ENCODE measurements at regions not wholly inside any gene's neighbourhood (a gene's known extent, or its start where the extent isn't known, plus 50 kb on each side); places are given as distances from the start of the nearest gene placed in this dataset.

DNA sequence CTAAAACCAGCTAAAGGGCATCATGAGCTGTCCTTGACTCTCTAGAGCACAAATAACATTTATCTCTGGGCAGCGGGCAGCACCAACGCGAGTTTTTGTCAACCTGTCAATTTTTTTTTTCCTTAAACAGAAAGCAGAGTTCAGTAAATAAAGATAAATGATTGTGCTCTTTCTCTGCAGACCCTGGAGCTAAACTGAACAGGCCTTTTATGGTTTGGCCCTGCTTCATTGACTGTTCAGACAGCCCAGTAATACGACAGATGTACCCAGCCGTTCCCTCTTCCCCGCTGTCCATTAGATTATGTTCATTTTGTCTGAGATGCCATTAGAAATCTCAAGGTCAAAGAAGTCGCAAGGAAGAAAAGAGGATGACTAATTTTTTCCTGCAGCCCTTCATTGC, 280.5 kb upstream of the PIK3C3 start:
- DNase-seq: no peak
- no peak overlapping the region for H3K4me3 ChIP-seq (ENCODE audit: insufficient read depth, low read depth, low read length, poor library complexity, severe bottlenecking)
- H3K27me3 ChIP-seq (replicated peaks; ENCODE audit: control insufficient read depth, insufficient read depth, low read length, poor library complexity, severe bottlenecking): no peaks in the 10 kb centered on the region
- H3K9me3 ChIP-seq (ENCODE audit: control insufficient read depth, low read length): no peaks in the 10 kb centered on the region
- no peaks in the 10 kb centered on the region for H3K4me1 ChIP-seq (ENCODE audit: control insufficient read depth, insufficient read depth, low read length, poor library complexity, severe bottlenecking)
- H3K36me3 ChIP-seq (ENCODE audit: control insufficient read depth, insufficient read depth, low read length): no peaks in the 10 kb centered on the region
- H3K27ac ChIP-seq (ENCODE audit: insufficient read depth, low read length, poor library complexity, severe bottlenecking): no peak overlapping the region

DNA sequence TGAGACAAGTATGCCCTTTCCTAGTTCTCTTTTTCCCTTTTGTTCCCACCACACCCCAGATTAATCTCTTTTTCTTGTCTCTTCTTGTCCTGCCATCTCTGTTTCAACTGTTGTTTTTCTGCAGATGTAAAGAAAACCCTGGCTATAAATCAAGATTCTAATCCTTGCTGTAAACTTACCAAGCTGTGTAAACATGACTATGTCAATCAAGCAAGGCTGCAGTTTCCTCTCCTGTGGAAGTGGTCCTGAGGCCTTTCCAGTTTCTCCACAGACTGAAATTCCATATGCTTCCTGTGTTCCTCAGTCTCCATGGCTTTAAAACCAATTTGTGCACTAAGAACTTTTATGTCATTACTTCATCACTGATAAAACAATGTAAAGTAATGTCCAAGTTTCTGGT, 288.8 kb upstream of the PIK3C3 start:
- no peaks in the 10 kb centered on the region for H3K36me3 ChIP-seq (ENCODE audit: control insufficient read depth, insufficient read depth, low read length)
- no peaks in the 10 kb centered on the region for H3K4me1 ChIP-seq (ENCODE audit: control insufficient read depth, insufficient read depth, low read length, poor library complexity, severe bottlenecking)
- no peak for DNase-seq
- no peaks in the 10 kb centered on the region for H3K9me3 ChIP-seq (ENCODE audit: control insufficient read depth, low read length)
- H3K27me3 ChIP-seq (replicated peaks; ENCODE audit: control insufficient read depth, insufficient read depth, low read length, poor library complexity, severe bottlenecking): no peaks in the 10 kb centered on the region
- no peak overlapping the region for H3K4me3 ChIP-seq (ENCODE audit: insufficient read depth, low read depth, low read length, poor library complexity, severe bottlenecking)
- no peak overlapping the region for H3K27ac ChIP-seq (ENCODE audit: insufficient read depth, low read length, poor library complexity, severe bottlenecking)

DNA sequence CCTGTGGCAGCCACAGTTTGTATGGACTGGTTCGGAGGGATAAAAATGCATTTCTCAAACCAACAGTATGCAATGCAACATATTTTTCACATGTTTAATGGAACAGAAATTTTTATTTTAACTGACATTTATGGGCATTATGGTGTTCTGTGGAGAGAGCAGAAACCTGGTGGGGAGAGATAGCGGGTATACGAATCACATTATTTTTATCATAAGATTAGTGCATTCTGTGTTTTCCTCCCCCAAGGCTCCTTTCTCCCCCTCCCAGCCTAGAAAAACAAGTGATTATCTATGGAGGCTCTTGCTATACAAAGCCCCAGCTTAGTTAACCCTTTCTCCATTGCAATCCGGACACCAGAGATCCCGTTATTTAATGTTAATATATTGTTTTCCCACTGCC, 289.8 kb upstream of the PIK3C3 start:
- H3K36me3 ChIP-seq (ENCODE audit: control insufficient read depth, insufficient read depth, low read length): no peaks in the 10 kb centered on the region
- no peak overlapping the region for H3K4me3 ChIP-seq (ENCODE audit: insufficient read depth, low read depth, low read length, poor library complexity, severe bottlenecking)
- H3K4me1 ChIP-seq (ENCODE audit: control insufficient read depth, insufficient read depth, low read length, poor library complexity, severe bottlenecking): no peaks in the 10 kb centered on the region
- no peaks in the 10 kb centered on the region for H3K9me3 ChIP-seq (ENCODE audit: control insufficient read depth, low read length)
- no peaks in the 10 kb centered on the region for H3K27me3 ChIP-seq (replicated peaks; ENCODE audit: control insufficient read depth, insufficient read depth, low read length, poor library complexity, severe bottlenecking)
- no peak for DNase-seq
- H3K27ac ChIP-seq (ENCODE audit: insufficient read depth, low read length, poor library complexity, severe bottlenecking): no peak overlapping the region

DNA sequence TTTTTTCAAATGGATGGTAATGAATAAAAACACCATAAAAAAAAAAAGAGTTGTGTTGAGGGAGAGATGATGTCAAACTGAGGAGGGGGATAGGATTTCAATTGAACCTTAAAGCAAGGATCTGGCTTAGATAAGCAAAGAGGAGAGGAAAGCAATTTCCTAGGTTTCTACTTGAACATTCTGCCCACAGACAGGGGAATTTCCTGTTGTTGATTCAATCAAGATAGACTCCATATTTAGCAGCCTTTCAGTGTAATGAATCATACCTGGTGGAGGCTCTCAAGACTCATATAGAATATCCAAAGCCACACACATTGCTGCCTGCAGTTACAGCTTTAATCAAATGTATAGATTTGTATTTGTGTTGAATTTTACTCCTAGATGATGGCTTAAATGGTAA, 294.4 kb upstream of the PIK3C3 start:
- Histone ChIP-seq H3K27me3 (replicated peaks; ENCODE audit: control insufficient read depth, insufficient read depth, low read length, poor library complexity, severe bottlenecking) (no peaks in the 10 kb centered on the region), H3K36me3 (ENCODE audit: control insufficient read depth, insufficient read depth, low read length) (no peaks in the 10 kb centered on the region), H3K4me1 (ENCODE audit: control insufficient read depth, insufficient read depth, low read length, poor library complexity, severe bottlenecking) (no peaks in the 10 kb centered on the region), H3K9me3 (ENCODE audit: control insufficient read depth, low read length) (no peaks in the 10 kb centered on the region), H3K27ac (ENCODE audit: insufficient read depth, low read length, poor library complexity, severe bottlenecking) (no peak overlapping the region), H3K4me3 (ENCODE audit: insufficient read depth, low read depth, low read length, poor library complexity, severe bottlenecking) (no peak overlapping the region)
- DNase-seq: no peak

DNA sequence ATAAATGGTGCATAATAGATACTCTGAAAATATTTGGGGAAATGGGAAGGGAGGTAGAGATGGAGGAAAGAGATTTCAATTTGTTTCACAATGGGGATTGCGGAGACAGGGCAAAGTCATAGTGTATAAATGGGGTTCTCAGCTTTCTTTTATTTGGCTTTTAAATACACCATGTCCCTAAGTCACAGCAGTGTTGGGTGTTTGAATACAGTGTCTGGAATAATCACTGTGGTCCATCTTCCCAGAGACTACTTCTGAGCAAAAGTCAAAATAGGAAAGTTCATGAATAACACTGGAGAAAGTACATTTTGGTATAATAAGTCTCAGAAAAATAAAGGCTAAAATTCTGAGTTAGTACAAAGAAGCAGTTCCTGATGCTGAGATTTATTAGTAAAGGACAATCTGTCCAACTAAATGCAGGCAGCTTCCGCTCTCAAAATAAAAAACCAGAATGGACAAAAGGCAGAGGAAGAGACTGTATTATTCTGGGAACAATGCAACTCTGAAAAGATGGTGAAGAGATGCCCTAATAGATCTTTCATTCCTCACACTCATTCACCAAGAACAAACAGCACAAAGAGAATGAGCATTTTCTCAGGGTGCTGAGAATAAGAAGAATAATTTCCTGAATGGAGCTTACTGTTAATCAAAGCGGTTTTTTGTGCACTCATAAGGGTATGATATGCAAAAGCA, 295.4 kb upstream of the PIK3C3 start:
- H3K4me1 ChIP-seq (ENCODE audit: control insufficient read depth, insufficient read depth, low read length, poor library complexity, severe bottlenecking): no peaks in the 10 kb centered on the region
- DNase-seq: no peak

DNA sequence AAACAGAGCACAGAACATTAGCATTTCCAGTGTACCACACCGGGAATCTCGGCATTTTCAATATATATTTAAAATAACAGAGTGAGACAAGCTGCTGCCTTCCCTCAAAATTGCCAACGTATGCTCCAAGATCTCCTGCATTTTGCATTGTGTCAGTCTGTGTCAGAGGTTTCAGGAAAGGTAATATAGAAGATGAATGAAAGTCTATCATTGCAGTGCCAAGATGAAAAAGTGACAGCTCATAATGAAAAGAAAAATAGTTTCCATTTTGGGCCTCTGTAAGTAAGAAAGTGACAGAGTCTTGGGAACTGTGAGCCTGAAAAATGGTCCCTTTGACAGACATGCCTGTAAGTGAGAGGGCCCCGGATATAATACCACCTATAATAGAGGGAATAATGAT, 297.8 kb upstream of the PIK3C3 start:
- no peak overlapping the region for H3K4me3 ChIP-seq (ENCODE audit: insufficient read depth, low read depth, low read length, poor library complexity, severe bottlenecking)

More for the DNA sequence above, 295.4 kb upstream of the PIK3C3 start:
- Histone ChIP-seq H3K27me3 (replicated peaks; ENCODE audit: control insufficient read depth, insufficient read depth, low read length, poor library complexity, severe bottlenecking) (no peaks in the 10 kb centered on the region), H3K27ac (ENCODE audit: insufficient read depth, low read length, poor library complexity, severe bottlenecking) (no peak overlapping the region), H3K4me3 (ENCODE audit: insufficient read depth, low read depth, low read length, poor library complexity, severe bottlenecking) (no peak overlapping the region), H3K36me3 (ENCODE audit: control insufficient read depth, insufficient read depth, low read length) (no peaks in the 10 kb centered on the region), H3K9me3 (ENCODE audit: control insufficient read depth, low read length) (no peaks in the 10 kb centered on the region)

DNA sequence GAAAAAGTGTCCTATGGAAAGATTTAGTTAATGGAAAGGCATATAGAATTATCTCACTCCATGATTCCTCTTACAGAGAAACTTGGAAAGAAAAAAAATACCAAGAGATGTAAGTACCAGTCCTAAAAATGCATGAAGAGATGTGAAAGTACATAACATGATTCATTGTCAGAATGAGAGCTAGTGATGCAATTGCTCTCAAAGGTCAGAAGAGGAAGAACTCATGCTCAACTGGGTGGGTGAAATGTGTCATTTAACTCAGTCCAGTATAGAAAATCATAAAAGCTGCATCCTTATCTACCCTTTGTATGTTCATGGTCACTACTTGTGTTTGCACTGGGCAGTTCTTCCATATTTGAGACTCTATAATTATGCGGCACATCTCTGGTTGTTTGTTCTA, 300.0 kb upstream of the PIK3C3 start:
- no peaks in the 10 kb centered on the region for H3K9me3 ChIP-seq (ENCODE audit: control insufficient read depth, low read length)
- no peak for DNase-seq
- H3K36me3 ChIP-seq (ENCODE audit: control insufficient read depth, insufficient read depth, low read length): no peaks in the 10 kb centered on the region
- no peaks in the 10 kb centered on the region for H3K4me1 ChIP-seq (ENCODE audit: control insufficient read depth, insufficient read depth, low read length, poor library complexity, severe bottlenecking)
- no peaks in the 10 kb centered on the region for H3K27me3 ChIP-seq (replicated peaks; ENCODE audit: control insufficient read depth, insufficient read depth, low read length, poor library complexity, severe bottlenecking)
- no peak overlapping the region for H3K4me3 ChIP-seq (ENCODE audit: insufficient read depth, low read depth, low read length, poor library complexity, severe bottlenecking)
- no peak overlapping the region for H3K27ac ChIP-seq (ENCODE audit: insufficient read depth, low read length, poor library complexity, severe bottlenecking)

More for the DNA sequence above, 297.8 kb upstream of the PIK3C3 start:
- no peak for DNase-seq
- Histone ChIP-seq H3K27ac (ENCODE audit: insufficient read depth, low read length, poor library complexity, severe bottlenecking) (no peak overlapping the region), H3K36me3 (ENCODE audit: control insufficient read depth, insufficient read depth, low read length) (no peaks in the 10 kb centered on the region), H3K9me3 (ENCODE audit: control insufficient read depth, low read length) (no peaks in the 10 kb centered on the region), H3K4me1 (ENCODE audit: control insufficient read depth, insufficient read depth, low read length, poor library complexity, severe bottlenecking) (no peaks in the 10 kb centered on the region), H3K27me3 (replicated peaks; ENCODE audit: control insufficient read depth, insufficient read depth, low read length, poor library complexity, severe bottlenecking) (no peaks in the 10 kb centered on the region)

DNA sequence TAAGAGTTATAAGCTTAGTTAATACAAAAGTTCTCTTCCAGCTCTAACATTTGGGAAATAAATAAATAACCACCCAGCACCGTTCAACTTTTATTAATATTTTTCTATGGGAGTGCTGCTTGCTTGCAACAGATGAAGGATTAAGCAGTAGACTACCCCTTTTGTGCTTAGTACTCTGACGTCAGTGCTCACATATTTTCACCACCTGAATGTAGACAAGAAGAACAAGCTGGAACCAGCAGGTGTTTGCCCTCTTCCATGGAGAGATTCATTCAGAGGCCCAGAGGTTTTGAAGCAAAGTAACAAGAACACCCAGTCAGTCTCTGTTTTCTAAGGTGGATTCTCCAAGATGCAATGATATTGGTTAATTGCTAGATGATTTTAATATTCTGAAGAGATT, 307.1 kb upstream of the PIK3C3 start:
- no peaks in the 10 kb centered on the region for H3K4me1 ChIP-seq (ENCODE audit: control insufficient read depth, insufficient read depth, low read length, poor library complexity, severe bottlenecking)
- H3K9me3 ChIP-seq (ENCODE audit: control insufficient read depth, low read length): no peaks in the 10 kb centered on the region
- no peak for DNase-seq
- H3K27ac ChIP-seq (ENCODE audit: insufficient read depth, low read length, poor library complexity, severe bottlenecking): no peak overlapping the region
- H3K36me3 ChIP-seq (ENCODE audit: control insufficient read depth, insufficient read depth, low read length): no peaks in the 10 kb centered on the region
- H3K27me3 ChIP-seq (replicated peaks; ENCODE audit: control insufficient read depth, insufficient read depth, low read length, poor library complexity, severe bottlenecking): no peaks in the 10 kb centered on the region
- H3K4me3 ChIP-seq (ENCODE audit: insufficient read depth, low read depth, low read length, poor library complexity, severe bottlenecking): no peak overlapping the region

DNA sequence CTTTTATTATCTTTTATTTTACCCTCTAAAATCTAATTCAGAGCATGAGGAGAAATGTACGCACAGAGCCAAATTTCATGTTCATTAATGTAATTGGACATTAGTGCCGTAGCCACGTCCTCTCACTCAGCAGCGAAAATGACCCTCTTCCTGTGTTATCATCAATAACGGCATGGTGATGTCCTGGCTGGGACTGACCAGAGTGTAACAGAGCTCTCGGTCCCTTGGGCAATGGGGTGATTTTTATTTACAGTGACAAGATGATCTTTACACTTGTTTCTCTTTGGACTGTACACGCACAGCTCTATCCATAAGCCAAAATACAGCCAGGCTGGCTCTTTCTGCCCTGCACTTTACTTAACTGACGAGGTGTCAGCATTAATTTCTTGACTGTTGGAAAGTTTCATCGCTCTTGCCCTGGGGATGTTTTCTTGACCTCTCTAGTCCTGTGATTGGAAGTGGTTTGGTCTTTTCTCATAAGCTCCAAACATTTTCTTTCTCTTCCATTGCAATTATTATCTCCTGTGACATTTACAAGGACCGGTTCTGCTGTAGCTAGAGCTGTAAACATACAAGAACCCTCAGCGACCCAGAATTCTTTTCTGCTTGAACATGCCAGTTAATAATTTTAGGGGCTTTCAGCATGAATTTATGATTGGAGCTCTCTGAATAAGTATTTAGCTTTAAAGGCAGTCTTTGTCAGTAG, 308.0 kb upstream of the PIK3C3 start:
- Histone ChIP-seq H3K27ac (ENCODE audit: insufficient read depth, low read length, poor library complexity, severe bottlenecking) (no peak overlapping the region), H3K27me3 (replicated peaks; ENCODE audit: control insufficient read depth, insufficient read depth, low read length, poor library complexity, severe bottlenecking) (no peaks in the 10 kb centered on the region), H3K4me1 (ENCODE audit: control insufficient read depth, insufficient read depth, low read length, poor library complexity, severe bottlenecking) (no peaks in the 10 kb centered on the region), H3K4me3 (ENCODE audit: insufficient read depth, low read depth, low read length, poor library complexity, severe bottlenecking) (no peak overlapping the region), H3K9me3 (ENCODE audit: control insufficient read depth, low read length) (no peaks in the 10 kb centered on the region), H3K36me3 (ENCODE audit: control insufficient read depth, insufficient read depth, low read length) (no peaks in the 10 kb centered on the region)
- DNase-seq: no peak

DNA sequence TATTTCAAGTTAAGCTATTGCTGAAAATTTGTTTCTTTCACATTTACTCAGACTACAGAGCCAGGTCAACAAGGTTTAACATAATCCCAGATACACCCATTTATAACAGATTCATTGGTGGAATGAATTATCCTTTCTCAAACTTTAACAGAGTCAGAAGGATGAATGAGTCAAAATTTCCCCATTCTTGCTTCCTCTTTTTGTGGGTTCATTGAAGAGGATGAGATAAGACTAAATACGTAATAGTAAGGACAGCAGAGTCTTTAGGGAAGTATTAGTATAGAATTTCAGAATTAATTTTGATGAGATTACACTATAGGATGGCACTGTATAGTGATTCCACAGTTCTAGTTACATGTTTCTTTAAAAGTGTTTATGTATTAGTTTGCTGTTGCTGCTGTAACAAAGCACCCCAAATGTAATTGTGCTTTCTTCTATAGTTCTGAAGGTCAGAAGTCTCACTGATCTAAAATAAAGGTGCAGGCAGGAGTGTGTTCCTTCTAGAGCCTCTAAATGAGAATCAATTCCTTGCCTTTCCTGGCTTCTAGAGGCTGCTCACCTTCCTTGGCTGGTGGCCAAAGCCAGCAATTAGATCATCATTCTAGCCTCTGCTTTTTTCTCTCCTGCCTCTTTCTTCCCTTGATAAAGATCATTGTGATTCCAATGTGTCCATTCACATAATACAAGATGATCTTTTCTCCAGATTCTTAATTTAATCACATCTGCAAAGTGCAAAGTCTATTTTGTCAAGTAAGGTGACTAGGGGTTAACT, 309.3 kb upstream of the PIK3C3 start:
- H3K27me3 ChIP-seq (replicated peaks; ENCODE audit: control insufficient read depth, insufficient read depth, low read length, poor library complexity, severe bottlenecking): no peaks in the 10 kb centered on the region
- H3K9me3 ChIP-seq (ENCODE audit: control insufficient read depth, low read length): no peaks in the 10 kb centered on the region
- H3K4me3 ChIP-seq (ENCODE audit: insufficient read depth, low read depth, low read length, poor library complexity, severe bottlenecking): no peak overlapping the region
- H3K27ac ChIP-seq (ENCODE audit: insufficient read depth, low read length, poor library complexity, severe bottlenecking): no peak overlapping the region
- no peaks in the 10 kb centered on the region for H3K4me1 ChIP-seq (ENCODE audit: control insufficient read depth, insufficient read depth, low read length, poor library complexity, severe bottlenecking)
- no peaks in the 10 kb centered on the region for H3K36me3 ChIP-seq (ENCODE audit: control insufficient read depth, insufficient read depth, low read length)
- DNase-seq: no peak

Data from effector memory CD4-positive, alpha-beta T cell (primary cell).